ENCODE measurements at regions not wholly inside any gene's neighbourhood (a gene's known extent, or its start where the extent isn't known, plus 50 kb on each side); places are given as distances from the start of the nearest gene placed in this dataset.
"Not testable (repeated sequence)": the region's sequence is repeated elsewhere in the genome, so short reads cannot be mapped to it uniquely, and the experiment has no call there.

DNA sequence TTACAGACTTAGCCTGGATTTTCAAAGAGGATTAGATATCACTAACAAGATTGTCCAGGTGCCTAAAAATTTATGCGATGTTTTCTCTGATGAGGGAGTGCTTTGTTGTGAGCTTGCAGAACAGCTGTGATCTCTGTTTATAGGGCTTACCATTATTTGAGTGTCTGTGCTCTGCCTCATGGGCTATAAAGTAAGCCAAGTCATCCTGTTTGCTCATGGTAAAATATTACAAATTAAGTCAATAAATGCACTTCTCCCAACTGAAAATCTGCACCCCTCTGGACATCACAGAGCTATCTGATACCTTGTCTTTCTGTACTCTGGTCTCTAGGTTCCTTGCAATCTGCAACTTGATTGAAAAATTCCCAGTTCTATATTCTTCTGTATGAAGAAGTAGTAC lies 293.4 kb upstream of the ACTBL2 start:
- DNase-seq, result no peak

DNA sequence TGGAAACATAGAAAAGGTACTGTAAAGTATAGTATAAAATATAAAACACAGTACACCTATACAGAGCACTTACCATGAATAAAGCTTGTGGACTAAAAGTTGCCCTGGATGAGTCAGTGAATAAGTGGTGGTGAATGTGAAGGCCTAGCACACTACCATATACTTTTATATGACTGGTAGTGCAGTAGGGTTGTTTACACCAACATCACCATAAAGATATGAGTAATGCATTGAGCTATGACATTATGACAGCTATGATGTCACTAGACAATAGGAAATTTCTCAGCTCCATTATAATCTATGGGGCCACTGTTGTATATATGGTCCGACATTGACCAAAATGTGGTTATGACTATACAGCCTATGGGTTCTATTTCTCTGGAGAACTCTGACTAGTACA lies 291.8 kb upstream of the ACTBL2 start:
- DNase-seq, result no peak

DNA sequence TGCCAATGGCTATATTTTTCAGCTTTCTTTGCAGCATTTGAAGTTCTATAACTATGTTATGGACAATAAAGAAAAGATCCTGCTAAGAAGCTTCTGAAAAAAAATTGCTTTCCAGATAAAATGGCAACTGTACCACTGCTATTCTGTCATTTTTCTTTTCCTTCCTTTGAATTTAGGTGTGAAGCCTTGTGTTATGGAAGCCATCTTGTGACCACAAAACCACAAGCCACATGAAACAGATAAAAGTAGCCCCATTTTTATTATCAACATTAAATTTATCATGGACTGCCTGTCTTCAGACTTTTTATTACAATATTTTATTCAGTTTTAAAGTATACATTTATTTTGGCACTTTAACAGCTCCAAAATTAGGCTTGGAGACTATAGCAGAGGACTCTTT lies 289.9 kb upstream of the ACTBL2 start:
- no peak for DNase-seq

DNA sequence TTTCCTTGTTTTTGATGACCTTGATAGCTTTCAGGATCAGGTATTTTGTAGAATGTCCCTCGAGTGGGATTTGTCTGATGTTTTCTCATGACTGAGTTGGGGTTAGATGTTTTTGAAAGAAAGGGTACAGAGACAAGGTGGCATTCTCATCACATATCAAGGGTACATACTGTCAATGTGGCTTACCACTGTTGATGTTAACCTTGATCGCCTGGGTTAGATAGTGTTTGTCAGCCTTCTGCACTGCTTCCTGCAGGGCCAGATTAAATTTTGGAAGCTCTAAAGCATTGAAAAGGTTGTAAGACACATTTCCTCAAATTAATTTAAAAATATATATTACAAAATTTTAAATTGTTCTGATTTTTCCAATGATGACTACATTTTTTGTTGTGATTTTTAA lies 287.4 kb upstream of the ACTBL2 start:
- no peak for DNase-seq

DNA sequence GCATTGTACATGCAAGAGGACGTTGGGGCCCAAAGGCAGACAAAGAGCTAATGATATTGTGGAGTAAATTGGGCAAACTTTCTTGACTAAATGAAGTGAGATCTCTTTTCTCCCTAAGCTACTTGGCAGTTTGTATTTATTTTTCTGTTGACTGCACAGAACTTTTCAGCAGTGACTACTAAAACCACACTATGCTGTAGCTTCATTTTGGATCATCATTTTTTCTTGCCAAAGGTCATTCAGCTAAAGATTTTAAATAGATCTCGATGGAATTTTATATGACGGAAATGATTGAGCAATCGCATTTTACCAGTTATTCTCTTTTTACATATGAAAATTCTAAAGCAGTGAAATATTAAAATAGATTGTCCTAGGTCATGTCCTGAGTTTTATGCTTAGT lies 286.1 kb upstream of the ACTBL2 start:
- no peak for DNase-seq

DNA sequence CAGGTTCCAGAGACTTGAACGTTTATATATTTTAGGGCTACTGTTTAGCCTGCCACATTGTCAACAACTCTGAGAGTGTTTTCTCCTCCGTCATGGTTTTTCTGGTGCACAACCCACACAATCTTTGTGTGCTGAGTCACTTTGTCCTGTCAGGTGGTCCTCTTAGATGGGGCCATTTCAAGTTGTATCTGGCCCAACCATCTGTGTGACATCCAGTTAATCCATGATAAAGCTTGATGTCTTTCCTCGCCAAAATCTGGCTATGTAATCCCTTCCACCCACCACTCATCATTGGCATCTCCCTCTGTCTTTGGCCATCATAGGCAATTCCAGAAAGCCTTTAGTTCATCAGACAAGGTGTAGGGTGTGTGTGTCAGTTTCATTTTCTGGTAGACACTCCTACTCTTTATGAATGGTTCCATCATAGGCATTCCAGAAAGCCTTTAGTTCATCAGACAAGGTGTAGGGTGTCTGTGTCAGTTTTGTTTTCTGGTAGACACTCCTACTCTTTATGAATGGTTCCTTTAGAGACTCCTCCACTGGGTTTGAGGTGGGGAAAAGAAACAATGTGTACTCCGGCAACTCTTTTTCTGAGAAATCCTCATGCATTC lies 282.0 kb upstream of the ACTBL2 start:
- DNase-seq, result no peak

DNA sequence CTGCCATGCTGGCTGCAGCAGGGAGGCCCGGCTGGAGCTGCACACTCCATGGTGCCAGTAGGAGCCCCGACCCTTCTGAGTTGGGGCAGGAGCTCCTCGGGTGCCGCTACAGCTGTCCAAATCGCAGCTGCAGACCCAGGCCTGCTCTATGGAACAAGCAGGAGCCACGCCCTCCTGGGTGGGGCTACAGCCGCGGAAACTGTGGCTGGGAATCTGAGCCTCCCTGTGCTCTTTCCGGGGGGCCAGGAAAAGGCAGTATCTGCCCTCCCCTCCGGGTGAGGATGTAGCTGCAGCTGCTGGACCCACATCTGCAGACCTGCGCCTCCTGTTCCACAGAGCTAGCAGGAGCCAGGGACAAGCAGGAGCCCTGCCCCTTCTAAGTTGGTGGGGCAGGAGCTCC lies 278.9 kb upstream of the ACTBL2 start:
- DNase-seq, result no peak

DNA sequence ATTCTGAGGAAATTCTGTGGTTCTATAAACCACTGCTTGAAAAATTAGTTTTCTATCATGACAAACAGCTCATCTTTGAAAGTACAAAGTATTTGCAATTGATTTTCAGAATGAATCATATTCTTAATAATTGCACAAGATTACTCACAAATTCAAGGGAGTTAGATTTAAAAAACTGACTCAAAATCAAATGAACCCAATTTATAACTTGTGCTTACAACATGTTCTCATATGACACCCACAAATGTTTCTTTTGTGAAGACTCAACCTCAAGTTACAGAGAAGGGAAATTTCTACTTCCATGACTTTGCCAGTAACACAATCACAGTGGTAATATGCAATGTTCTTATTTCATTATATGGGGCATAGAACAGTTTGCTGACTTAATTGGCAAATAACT lies 272.0 kb upstream of the ACTBL2 start:
- DNase-seq, result no peak

DNA sequence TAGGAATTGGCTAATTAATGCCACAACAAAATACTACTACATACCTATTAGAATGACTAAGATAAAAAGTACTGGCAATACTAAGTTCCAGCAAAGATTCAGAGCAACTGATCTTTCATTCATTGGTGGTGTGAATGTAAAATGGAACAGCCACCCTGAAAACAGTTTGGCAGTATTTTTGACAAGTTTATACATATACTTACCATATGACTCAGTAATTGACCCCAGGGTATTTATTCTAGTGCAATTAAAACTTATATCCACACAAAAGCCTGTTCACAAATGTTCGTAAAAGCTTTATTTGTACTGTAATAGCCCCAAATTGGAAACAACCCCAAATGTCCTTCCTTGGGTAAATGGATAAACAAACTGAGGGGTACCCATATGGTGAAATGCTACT lies 270.8 kb upstream of the ACTBL2 start:
- DNase-seq, result no peak

DNA sequence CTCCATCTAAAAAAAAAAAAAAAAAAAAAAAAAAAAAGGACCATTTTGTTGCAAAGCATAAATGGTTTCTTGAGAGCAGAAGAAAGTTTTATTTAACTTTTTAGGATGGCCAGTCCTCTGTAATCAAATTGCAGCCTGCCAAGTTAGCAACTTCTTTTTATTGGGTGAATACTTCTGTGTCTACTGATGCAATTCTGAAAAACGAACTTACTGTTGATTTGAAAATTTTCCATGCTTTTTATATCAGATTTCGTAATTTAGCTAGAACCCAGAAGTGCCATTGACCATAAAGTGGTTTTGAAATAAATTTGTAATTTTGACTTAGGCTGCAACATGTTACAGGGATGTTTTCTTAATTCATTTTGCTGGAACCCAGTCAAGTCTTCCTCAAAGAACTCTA lies 269.1 kb upstream of the ACTBL2 start:
- no peak for DNase-seq

DNA sequence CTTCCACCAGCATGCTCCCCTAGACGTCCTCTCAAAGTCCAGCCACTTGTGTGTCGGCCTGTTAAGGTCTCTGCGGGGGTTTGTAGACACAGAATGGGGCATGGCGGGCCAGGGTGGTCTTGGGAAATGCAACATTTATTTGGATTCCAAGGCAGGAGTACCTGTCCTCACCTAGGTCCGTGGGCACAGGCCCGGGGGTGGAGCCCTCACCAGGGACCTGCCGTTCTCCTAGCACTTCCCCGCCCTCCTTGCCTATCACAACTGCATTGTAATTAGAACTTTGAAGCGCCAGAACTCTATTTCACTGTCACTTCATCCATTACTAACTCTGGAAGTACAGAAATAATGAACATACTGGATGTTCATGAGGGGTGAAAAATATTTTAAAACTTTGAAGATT lies 268.3 kb upstream of the ACTBL2 start:
- DNase-seq, result no peak

DNA sequence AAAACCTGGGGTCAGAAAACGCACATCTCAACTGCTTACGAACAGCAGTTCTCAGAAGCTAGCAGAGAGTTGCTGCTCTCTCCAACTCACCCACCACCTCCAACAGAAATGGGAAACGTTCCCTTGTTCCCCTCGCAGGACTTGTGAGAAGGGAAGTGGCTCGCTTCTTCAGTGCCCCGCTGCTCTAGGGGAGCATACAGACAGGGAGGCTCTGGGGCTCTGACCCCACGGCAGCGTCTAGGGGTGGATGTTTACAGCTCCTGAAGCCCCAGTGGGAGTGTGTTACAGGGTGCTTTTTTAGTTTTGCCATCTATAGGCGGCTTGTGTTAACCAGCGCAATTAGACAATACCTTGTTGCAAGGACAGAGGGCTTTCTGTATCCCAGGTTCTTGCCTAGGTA lies 267.7 kb upstream of the ACTBL2 start:
- no peak for DNase-seq

DNA sequence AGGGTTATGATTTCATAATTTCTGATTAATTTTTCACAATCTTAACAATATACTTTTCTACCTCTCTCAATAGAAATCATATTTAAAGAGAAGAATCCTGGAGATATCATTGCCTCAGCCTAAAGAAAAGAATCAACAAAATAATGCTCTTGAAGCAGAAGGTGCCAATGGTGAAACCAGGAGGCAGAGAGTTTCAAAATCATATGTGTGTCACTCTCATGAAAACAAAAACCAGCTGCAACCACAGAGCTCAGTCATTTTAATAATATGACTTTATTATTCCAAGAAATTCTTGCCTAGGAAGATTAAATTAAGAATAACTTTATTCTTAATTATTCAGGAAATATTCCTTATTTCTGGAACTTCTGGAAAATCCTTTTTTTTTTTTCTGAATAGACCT lies 266.8 kb upstream of the ACTBL2 start:
- DNase-seq, result no peak

DNA sequence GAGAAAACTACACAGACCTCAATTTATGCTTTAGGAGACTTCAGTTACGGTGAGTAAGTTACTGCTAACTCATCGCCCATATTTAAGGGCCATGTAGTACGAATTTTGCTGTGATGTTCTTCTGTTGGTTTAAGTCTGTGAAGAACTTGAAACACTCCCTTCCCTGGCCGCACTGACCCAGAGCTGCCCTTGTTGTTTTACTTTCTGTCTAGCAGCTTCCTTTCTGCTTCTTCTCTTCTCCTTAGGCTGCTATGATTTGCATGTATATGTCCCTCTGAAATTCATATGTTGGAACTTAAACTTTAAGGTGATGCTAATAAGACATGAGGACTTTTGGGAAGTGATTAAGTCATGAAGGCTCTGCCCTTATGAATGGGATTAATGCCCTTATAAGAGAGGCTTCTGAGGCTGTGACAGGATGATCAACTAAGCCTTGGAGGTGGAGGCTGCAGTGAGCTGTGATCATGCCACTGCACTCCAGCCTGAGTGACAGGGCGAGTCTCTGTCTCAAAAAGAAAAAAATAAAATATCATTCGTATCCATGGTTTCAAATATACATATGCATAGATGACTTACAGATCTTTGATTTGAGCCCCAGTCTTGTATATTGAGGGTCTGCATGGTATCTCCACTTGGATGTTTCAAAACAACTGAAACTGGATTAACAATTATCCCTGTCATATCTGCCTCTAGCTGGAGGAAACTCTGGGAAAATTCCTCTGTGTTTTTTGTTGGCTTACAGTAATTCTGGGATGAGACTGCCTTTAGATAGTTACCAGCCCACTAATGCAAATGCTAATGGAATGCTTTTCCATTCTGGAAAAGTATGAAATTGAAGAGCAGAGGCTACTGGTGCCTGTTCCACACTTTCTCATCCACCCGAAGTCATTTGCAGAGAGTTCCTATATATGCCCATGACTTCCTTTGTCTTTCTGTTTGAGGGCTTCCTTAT lies 263.4 kb upstream of the ACTBL2 start:
- no peak for DNase-seq

DNA sequence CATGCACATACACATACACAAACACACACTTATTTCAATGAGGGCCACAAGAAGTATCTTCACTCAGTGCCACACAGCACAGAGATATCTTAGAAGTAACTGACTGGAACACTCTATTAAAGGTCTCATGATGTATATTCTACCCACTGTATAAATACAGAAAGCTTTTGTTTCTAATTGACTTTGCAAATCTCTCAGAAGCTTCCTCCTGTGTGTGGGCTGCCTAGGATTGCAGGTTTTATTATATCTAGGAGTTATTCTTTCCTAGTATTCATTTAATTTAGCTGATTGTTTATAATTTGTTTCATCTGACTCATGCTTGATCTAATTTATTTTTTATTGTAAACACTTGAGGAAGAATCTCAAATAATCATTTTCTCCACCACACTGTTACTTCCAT lies 262.4 kb upstream of the ACTBL2 start:
- DNase-seq, result no peak

DNA sequence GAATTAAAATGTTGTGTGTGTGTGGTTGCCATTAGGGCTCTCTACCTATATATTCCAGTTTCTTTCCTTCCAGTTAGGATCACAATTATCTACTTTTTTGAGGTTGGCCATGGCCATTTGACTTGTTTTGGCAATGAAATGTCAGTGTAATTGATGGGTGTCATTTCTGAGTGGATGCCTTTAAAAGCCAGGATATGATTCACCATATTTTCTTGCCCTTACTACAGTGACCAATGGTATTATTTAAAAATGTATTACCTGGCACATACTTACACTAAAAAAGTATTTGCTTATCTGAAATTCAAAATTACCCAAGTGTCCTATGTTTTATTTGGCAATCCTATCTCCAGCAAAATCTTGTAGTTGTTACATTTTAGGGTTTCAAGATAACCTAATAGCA lies 258.7 kb upstream of the ACTBL2 start:
- DNase-seq, result no peak

DNA sequence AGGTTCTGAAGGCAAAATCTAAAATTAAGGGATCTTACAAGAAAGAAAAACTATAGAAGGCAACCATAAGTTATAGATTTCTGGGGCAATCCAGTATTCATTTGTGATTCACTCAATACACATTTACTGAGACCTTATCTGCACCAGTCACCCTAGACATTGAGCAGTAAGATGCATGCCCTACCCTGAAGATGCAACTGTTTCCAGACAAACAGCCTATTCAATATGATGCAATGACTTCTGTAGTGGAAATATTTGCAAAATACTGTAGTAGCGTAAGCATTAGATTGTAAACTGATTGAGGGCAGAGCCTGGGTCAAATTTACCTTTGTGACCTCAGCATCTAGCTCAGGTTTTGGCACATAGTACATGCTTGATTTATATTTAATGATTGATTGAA lies 256.2 kb upstream of the ACTBL2 start:
- no peak for DNase-seq

DNA sequence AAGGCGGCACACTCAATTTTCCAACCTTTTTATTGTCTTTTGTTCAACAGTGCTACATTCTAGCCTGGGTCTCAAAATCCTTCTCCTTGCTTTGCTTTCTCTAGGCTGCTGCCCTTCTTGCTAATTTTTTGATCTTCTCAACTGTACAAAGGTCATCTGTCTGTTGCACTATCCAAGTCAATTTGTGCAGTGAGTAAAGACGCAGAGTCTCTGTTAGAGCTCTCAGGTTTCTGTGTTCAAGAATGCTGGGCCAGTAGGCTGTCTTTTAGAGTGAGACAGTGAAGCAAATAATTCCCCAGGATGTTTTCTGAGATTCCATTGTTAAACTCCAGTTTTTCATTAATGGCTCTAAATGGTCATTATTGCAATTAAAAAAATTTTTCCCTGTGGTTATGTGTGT lies 255.7 kb upstream of the ACTBL2 start:
- DNase-seq, result no peak

DNA sequence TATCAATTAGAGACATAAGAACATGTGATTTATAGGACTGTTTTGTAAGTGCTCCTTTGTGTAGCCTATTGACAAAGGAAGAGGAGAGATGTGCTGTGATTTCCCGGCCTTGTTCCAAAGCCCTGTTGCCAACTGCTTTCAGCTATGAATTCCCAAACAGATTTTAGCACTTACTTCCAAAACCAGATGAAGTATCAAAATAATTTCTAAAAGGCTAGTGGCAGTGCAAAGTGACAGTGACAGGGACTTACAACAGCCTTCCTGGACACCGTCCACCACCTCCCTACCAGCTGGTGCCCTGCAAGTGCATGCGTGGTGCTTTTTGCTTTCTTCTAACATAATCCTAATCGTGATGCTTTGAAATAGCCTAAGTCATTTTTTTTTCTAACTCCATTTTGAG lies 254.1 kb upstream of the ACTBL2 start:
- DNase-seq, result no peak

DNA sequence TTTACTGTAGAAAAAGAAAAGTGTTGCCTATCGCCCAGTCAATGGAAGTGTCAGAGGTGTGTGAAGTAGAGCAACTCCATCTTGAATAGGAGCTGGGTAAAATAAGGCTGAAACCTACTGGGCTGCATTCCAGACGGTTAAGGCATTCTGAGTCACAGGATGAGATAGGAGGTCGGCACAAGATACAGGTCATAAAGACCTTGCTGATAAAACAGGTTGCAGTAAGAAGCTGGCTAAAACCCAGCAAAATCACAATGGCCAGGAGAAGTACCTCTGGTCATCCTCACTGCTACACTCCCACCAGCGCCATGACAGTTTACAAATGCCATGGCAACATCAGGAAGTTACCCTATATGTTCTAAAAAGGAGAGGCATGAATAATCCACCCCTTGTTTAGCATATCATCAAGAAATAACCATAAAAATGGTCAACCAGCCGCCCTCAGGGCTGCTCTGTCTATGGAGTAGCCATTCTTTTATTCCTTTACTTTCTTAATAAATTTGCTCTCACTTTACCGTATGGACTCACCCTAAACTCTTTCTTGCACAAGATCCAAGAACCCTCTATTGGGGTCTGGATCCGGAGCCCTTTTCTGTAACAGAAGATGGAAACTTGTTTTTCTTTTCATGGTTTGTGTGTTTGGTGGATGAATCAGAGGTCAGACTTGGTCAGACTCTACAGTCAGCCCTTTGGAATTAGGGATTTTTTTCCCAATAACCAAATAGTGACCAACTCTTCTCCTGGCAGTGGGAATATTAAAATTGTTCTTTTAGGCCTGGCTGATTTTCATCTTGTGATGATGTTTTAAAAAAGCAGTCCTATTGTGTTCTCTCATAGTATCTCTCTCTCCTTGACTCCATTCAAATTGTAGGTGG lies 252.9 kb upstream of the ACTBL2 start:
- not testable (repeated sequence) for DNase-seq

DNA sequence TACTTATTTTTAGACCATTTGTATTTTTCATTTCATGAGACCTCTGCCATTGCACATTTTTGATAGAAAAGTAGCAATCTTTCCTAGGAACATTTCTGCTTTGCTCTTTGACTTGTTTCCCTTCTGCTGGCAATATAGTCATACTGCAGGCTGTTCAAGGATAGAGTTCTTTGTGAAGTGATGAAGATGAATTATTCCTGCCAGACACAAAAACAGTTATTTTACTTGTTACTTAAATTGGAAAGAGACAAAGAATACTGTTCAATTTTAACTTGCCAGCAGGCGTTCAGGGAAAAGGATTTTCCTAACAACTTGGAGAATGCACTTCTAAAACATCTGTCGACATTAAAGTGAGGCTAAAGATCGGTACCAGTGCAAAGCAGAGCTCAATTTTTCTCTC lies 251.7 kb upstream of the ACTBL2 start:
- no peak for DNase-seq

DNA sequence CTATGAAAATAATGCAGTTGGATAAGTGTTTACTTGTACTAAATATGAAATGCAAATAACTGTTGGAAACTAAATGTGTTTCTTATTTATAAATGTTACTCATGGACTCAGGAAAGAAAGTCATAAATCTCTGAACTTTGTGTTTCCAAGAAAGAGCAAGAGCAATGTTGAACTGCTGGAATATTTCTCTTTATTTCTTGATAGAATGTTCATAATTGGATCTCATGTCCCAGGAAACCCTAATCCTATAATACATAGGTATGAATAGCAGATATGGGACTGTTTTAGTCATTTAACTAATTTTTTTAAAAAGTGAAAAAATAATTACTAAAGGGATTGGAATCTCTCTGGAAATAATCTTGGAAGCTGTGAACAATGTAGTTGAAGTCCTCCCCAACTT lies 245.0 kb upstream of the ACTBL2 start:
- DNase-seq, result no peak

DNA sequence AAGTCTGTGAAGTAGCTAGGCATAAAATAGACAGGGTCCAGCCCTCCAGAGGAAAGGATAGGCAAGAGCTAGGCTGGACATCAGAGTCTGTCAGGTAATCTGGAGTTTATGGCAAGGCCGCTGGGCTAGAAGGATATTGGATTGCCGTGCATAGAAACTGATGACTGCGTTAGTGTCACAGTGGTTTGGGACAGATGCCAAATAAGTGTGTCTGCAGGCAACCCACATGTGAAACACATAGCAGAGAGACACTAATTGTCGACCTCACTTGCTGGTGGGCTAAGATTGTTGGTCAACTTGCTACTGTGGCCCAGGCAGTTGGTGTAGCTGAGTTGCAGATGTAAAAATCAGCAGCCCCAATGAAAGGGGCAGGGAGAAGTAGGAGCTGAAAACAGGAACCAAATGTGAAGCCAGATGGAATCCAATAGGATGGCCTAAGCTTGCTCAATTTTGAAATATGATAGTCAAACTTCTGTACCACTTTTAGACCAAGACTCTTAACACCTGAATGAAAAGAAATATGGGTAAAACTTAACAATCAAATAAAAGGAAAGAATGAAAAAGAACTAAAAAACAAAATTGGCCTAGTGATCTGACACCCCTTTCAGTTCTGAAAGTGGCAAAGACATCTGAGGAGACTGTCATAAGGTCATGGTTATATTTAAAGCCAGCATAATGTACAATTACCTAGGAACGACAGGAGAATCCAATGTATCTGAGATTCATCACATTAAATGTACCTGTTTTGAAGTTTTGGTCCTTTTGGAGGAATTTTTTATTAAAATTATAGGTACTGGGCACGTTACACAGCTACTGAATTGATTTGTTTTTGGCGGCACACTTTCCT lies 243.3 kb upstream of the ACTBL2 start:
- no peak for DNase-seq

Measured in activated T-cell treated with anti-CD3 and anti-CD28 coated beads for 4 hours (primary cell).